Astrocyte of the spinal cord (primary cell): ENCODE measurements at regions not wholly inside any gene's neighbourhood (a gene's known extent, or its start where the extent isn't known, plus 50 kb on each side); places are given as distances from the start of the nearest gene placed in this dataset.
"Not testable (repeated sequence)": the region's sequence is repeated elsewhere in the genome, so short reads cannot be mapped to it uniquely, and the experiment has no call there.

Experiments
- DNase-seq: peaks from one replicate; pipeline ENCODE4 v3.0.0; 2011; ENCODE audit warnings: low read depth, low spot score
- H3K4me3 ChIP-seq: 2 replicates; pipeline ENCODE4 v1.5.1; 2011; ENCODE audit warnings: low read depth, mild to moderate bottlenecking, low read length, moderate library complexity
- in situ Hi-C: cut with HindIII; loops from 2 replicates; pipeline ENCODE4 v1.10.0; 2017; ENCODE audit warnings: low sequenced_read_pairs
- TF ChIP-seq, protein P1 (sequence below): IDR thresholded peaks from 2 replicates; pipeline ENCODE4 v1.5.1; 2012; ENCODE audit warnings: low read depth, mild to moderate bottlenecking, low read length, inconsistent platforms

DNA sequence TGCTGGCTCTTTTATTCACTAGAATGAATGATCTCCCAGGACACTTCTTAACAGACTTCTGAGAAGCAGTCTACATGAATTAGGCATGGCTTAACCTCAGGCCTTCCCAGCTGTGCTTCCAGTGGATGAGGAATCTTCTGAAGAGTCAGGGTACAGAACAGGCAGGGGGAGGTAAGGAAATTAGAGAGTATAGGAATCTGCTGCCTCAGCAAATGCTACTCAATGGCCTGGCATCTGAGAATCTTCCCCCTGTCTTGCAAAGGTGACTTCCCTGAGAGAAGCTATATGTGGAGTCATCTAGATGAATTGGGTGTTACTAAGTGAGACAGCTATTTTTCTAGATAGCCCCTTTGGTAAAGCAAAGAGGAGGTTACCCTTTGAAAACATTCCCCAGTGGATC is 496.2 kb upstream of the CCDC196 start:
- in situ Hi-C loops = no loop called here
- no peak for DNase-seq
- TF ChIP-seq, protein P1, sequence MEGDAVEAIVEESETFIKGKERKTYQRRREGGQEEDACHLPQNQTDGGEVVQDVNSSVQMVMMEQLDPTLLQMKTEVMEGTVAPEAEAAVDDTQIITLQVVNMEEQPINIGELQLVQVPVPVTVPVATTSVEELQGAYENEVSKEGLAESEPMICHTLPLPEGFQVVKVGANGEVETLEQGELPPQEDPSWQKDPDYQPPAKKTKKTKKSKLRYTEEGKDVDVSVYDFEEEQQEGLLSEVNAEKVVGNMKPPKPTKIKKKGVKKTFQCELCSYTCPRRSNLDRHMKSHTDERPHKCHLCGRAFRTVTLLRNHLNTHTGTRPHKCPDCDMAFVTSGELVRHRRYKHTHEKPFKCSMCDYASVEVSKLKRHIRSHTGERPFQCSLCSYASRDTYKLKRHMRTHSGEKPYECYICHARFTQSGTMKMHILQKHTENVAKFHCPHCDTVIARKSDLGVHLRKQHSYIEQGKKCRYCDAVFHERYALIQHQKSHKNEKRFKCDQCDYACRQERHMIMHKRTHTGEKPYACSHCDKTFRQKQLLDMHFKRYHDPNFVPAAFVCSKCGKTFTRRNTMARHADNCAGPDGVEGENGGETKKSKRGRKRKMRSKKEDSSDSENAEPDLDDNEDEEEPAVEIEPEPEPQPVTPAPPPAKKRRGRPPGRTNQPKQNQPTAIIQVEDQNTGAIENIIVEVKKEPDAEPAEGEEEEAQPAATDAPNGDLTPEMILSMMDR = no peak
- H3K4me3 ChIP-seq = no peak overlapping the region

DNA sequence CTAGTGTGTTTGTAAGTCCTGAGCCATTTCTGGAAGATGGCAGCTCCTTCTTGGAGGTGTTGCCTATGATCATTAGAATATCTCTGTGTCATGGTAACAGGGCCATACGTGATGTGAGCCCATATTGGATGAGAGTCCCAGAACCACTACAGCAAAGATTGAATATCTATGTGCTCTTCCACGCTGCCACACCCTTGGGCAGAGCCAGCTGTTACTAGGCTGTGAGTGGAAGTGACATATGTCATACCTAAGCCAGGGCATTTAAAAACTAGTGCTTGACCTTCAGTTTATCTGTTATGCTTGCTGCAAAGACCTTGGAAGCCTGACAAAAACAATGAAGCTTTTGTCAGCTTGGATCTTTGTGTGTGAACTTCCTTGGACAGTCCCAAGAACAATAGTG is 495.1 kb upstream of the CCDC196 start:
- no peak overlapping the region for H3K4me3 ChIP-seq
- DNase-seq = no peak
- TF ChIP-seq, protein P1 = no peak
- in situ Hi-C loops = no loop called here

DNA sequence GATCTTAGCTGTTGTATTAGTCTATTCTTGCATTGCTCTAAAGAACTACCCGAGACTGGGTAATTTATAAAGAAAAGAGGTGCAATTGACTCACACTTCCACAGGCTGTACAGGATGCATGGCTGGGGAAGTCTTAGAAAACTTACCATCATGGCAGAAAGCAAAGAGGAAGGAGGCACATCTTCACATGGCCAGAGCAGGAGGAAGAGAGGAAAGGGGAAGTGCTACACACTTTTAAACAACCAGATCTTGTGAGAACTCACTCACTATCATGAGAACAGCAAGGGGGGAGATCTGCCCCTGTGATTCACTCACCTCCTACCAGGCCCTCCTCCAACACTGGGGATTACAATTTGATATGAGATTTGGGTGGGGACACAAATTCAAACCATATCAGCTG is 494.2 kb upstream of the CCDC196 start:
- in situ Hi-C loops, DNase-seq, H3K4me3 ChIP-seq: not testable (repeated sequence)

DNA sequence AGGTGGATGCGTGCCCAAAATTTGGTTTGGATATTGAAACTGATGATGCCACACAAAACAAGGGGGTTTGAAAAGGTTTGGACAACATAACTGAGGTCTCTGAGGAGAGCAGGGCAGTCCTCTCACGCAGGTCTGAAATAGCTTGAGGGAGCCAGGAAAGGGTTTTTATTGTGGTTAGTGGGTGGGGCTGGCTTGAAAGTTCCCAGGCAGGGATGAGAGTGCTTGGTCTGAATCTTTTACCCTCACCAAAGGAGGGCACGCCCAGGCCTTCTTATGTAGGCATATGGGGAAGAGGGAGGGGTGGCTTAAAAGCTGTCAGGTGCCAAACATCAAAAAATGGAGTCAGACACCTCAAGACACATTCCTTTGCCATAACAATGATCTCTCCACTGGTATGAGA is 493.1 kb upstream of the CCDC196 start:
- DNase-seq = no peak
- TF ChIP-seq, protein P1 = no peak
- in situ Hi-C loops = no loop called here
- H3K4me3 ChIP-seq = no peak overlapping the region

DNA sequence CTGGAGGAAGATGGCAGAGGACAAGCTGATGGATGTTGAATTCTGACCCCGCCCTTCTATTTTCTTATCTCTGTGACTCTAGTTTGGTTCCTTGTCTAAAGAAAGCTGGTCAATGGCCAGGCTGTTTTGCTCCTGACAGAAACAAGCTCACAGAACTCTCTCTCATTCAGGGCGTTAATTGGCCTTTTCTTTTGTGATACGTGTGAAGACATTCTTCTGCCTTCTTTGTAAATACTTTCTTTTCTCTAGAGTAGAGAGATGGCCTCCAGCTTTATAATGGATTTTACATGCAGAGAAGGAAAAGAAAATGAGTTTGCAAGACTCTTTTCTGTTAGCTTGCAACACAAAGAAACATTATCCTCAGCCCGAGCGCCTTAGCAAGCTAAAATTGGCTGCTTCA is 492.2 kb upstream of the CCDC196 start:
- no peak overlapping the region for H3K4me3 ChIP-seq
- no peak for DNase-seq
- TF ChIP-seq, protein P1 = no peak
- in situ Hi-C loops = no loop called here

DNA sequence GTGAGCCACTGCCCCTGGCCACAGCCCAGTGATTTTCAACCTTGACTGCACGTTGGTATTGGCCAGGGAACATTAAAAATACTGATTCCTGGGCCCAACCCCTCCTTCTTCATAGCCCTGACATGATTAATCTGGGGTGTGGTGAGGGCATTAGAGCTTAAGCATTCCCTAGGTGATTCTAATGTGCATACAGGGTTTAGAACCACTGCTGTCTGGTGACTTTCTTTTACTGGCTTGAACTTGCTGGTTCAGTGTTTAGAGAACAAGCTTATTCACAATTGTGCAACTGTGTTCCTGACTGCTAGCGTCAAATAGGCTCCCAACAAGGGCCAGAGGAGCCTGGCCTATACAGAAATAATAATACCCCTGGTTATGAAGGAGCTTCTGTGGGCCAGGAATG is 488.8 kb upstream of the CCDC196 start:
- TF ChIP-seq, protein P1 = no peak
- no peak overlapping the region for H3K4me3 ChIP-seq
- no peak for DNase-seq
- in situ Hi-C loops = no loop called here

DNA sequence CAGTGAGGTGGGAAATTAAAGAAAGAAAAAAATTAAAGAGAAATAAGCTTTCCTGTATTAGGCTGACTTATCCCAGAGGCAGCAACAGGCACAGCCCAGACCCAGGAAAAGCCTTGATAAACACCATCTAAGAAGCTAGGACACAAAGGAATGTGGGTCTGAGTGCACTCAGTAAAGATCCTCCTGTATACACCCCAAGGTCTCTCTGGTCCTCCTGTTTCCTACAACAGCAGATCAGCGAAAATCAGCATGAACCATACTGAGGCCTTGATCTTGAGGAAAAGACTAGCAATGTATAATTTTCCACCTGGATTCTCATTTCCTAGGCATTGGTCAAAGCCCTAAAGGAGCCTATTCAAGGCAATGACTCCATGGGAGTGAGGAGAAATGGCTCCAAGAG is 486.3 kb upstream of the CCDC196 start:
- no peak for DNase-seq

More for the DNA sequence above, 486.3 kb upstream of the CCDC196 start:
- no peak overlapping the region for H3K4me3 ChIP-seq
- in situ Hi-C loops = no loop called here
- TF ChIP-seq, protein P1 = no peak
